HL-60 (cell line): ENCODE measurements at regions not wholly inside any gene's neighbourhood (a gene's known extent, or its start where the extent isn't known, plus 50 kb on each side); places are given as distances from the start of the nearest gene placed in this dataset.

Experiments
- DNase-seq, 2 experiments: peaks; one replicate each; pipeline ENCODE4 v3.0.0-alpha.2; 2010 to 2020; ENCODE audit warnings: low read depth in 1 of 2, low spot score in 1 of 2
- H3K27ac ChIP-seq: fragments of 250-450 bp; sonication (Bioruptor Pico); replicated peaks from 2 replicates; pipeline ENCODE4 v1.5.1; 2020; ENCODE audit warnings: mild to moderate bottlenecking, moderate library complexity
- H3K27me3 ChIP-seq: fragments of 250-450 bp; sonication (Bioruptor Pico); 2 replicates; pipeline ENCODE4 v1.5.1; 2021; ENCODE audit warnings: mild to moderate bottlenecking, moderate library complexity; ENCODE audit not compliant: insufficient read depth, poor library complexity, severe bottlenecking
- H3K4me3 ChIP-seq: replicated peaks from 2 replicates; pipeline ENCODE4 v1.5.1; 2011; ENCODE audit warnings: mild to moderate bottlenecking, control low read depth, low read length; ENCODE audit not compliant: insufficient read depth
- GABPA ChIP-seq: IDR thresholded peaks from 2 replicates; pipeline ENCODE4 v1.6.1; 2012; ENCODE audit warnings: low read depth
- POLR2AphosphoS5 ChIP-seq: IDR thresholded peaks from 2 replicates; pipeline ENCODE4 v1.6.1; 2012; ENCODE audit warnings: low read depth
- SPI1 ChIP-seq: IDR thresholded peaks from 2 replicates; pipeline ENCODE4 v1.6.1; 2012; ENCODE audit warnings: low read depth, mild to moderate bottlenecking, borderline replicate concordance
- TF ChIP-seq, protein P1 (sequence below): IDR thresholded peaks from one replicate; pipeline ENCODE4 v1.5.1; 2011; ENCODE audit warnings: low read length, control low read depth, inconsistent platforms; ENCODE audit not compliant: insufficient read depth
- TF ChIP-seq, protein P2 (sequence below): IDR thresholded peaks from 2 replicates; pipeline ENCODE4 v1.6.1; 2012; ENCODE audit warnings: low read depth; ENCODE audit not compliant: insufficient replicate concordance

DNA sequence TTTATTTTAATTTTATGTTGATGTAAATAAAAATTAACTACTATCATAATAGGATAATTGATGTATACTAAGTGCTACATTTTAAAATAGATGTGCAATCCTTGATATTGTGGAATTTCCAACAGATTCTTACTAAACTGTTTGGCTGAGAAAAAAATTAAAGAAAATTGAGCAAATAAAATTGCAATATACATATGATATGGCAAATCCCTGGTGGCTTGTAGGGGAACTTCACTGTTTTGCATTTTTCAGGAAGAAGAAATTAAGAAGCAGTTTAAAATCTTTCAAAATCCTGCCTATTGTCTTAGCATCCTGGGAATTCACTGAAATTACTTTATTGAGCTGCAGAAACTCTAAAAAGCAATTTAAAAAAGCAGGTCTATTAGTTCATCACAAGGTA lies 191.4 kb upstream of the ADGRB3 start:
- no peak overlapping the region for H3K4me3 ChIP-seq
- H3K27me3 ChIP-seq = no peaks in the 10 kb centered on the region
- no peak overlapping the region for H3K27ac ChIP-seq
- DNase-seq = no peak
- TF ChIP-seq POLR2AphosphoS5 (no peak), GABPA (no peak), SPI1 (no peak)
- TF ChIP-seq, protein P1, sequence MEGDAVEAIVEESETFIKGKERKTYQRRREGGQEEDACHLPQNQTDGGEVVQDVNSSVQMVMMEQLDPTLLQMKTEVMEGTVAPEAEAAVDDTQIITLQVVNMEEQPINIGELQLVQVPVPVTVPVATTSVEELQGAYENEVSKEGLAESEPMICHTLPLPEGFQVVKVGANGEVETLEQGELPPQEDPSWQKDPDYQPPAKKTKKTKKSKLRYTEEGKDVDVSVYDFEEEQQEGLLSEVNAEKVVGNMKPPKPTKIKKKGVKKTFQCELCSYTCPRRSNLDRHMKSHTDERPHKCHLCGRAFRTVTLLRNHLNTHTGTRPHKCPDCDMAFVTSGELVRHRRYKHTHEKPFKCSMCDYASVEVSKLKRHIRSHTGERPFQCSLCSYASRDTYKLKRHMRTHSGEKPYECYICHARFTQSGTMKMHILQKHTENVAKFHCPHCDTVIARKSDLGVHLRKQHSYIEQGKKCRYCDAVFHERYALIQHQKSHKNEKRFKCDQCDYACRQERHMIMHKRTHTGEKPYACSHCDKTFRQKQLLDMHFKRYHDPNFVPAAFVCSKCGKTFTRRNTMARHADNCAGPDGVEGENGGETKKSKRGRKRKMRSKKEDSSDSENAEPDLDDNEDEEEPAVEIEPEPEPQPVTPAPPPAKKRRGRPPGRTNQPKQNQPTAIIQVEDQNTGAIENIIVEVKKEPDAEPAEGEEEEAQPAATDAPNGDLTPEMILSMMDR = no peak
- TF ChIP-seq, protein P2, sequence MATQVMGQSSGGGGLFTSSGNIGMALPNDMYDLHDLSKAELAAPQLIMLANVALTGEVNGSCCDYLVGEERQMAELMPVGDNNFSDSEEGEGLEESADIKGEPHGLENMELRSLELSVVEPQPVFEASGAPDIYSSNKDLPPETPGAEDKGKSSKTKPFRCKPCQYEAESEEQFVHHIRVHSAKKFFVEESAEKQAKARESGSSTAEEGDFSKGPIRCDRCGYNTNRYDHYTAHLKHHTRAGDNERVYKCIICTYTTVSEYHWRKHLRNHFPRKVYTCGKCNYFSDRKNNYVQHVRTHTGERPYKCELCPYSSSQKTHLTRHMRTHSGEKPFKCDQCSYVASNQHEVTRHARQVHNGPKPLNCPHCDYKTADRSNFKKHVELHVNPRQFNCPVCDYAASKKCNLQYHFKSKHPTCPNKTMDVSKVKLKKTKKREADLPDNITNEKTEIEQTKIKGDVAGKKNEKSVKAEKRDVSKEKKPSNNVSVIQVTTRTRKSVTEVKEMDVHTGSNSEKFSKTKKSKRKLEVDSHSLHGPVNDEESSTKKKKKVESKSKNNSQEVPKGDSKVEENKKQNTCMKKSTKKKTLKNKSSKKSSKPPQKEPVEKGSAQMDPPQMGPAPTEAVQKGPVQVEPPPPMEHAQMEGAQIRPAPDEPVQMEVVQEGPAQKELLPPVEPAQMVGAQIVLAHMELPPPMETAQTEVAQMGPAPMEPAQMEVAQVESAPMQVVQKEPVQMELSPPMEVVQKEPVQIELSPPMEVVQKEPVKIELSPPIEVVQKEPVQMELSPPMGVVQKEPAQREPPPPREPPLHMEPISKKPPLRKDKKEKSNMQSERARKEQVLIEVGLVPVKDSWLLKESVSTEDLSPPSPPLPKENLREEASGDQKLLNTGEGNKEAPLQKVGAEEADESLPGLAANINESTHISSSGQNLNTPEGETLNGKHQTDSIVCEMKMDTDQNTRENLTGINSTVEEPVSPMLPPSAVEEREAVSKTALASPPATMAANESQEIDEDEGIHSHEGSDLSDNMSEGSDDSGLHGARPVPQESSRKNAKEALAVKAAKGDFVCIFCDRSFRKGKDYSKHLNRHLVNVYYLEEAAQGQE = no peak

DNA sequence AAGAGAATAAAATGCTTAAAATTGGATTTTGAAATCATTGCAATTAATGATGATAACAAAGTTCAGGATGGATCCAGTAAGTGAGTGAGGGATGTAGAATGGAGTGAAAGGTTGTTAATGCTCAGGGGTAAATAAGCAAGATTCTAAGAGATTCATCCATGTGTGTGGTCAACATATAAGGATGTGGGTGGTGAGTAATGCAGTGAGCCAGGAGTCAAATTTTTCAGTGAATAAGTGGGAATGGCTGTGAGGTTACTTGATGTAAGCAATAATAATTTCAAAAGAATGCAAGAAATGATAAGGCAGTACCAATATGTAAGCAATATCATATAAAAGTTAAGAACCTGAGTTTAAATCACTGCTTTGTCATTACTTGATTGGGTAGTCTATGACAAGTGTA lies 207.5 kb upstream of the ADGRB3 start:
- DNase-seq = no peak
- Histone ChIP-seq H3K27me3 (no peaks in the 10 kb centered on the region), H3K4me3 (no peak overlapping the region), H3K27ac (no peak overlapping the region)
- TF ChIP-seq SPI1 (no peak), POLR2AphosphoS5 (no peak), GABPA (no peak)
- TF ChIP-seq, protein P2 = no peak
- TF ChIP-seq, protein P1 = no peak

DNA sequence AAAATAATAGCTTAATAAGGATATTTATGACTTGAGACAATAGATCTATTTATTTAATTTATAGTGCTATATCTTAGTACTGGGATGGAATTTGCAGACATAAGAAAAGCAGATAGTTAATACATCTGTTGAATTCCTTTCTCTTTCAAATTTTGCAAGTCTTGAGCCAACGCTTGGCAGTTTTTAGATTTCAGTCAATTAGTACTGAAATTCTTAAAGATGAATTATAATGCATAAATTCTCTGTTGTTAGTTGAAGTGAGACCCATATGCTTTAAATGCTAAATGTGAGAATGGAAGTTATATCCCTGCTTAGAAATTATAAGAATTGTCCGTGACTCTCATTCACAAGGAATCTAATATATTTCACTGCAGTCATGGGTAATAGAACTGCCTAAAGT lies 225.1 kb upstream of the ADGRB3 start:
- no peak for DNase-seq
- Histone ChIP-seq H3K27ac (no peak overlapping the region), H3K4me3 (no peak overlapping the region), H3K27me3 (no peaks in the 10 kb centered on the region)
- TF ChIP-seq GABPA (no peak), POLR2AphosphoS5 (no peak), SPI1 (no peak)
- TF ChIP-seq, protein P1 = no peak
- TF ChIP-seq, protein P2 = no peak
